ENCODE measurements at regions not wholly inside any gene's neighbourhood (a gene's known extent, or its start where the extent isn't known, plus 50 kb on each side); places are given as distances from the start of the nearest gene placed in this dataset.
A peak's percentile ranks its signal among the peaks of the same experiment; 100 is the strongest.

- no peak for DNase-seq (ENCODE audit: low spot score in 2 of 2)
- Histone ChIP-seq H3K27ac (peak overlapping the region; percentile 48 to 61), H3K27me3 (peaks cover 0 to 18% of the 10 kb centered on the region in 2 donors), H3K4me3 (peak overlapping the region in 1 of 3 donors; percentile 44), H3K4me1 (no peaks in the 10 kb centered on the region), H3K9me3 (peaks cover 0 to 4% of the 10 kb centered on the region in 2 donors), H3K36me3 (no peaks in the 10 kb centered on the region)
- intact Hi-C loops (cut with DNase I; ENCODE audit: low total_unique reads): no loop called here
- no peak for TF ChIP-seq CTCF (IDR thresholded peaks at IDR 0.05)
- no peak for TF ChIP-seq POLR2AphosphoS5 (IDR thresholded peaks at IDR 0.05)
- no peak for TF ChIP-seq POLR2A (IDR thresholded peaks at IDR 0.05)
Observed at GRCh38 chrX:13248867-13249486, 70.9 kb downstream of the ATXN3L start.

GRCh38 chrX:13239272-13239671 is 80.6 kb downstream of the ATXN3L start:
- DNase-seq (ENCODE audit: low spot score in 2 of 2): no peak
- Histone ChIP-seq H3K4me3 (no peak overlapping the region), H3K27me3 (peaks cover 0 to 52% of the 10 kb centered on the region in 2 donors), H3K36me3 (no peaks in the 10 kb centered on the region), H3K4me1 (no peaks in the 10 kb centered on the region), H3K27ac (no peak overlapping the region), H3K9me3 (no peaks in the 10 kb centered on the region)
- TF ChIP-seq POLR2A (IDR thresholded peaks at IDR 0.05) (no peak), CTCF (IDR thresholded peaks at IDR 0.05) (no peak), POLR2AphosphoS5 (IDR thresholded peaks at IDR 0.05) (no peak)
- intact Hi-C loops (cut with DNase I; ENCODE audit: low total_unique reads): no loop called here

- Histone ChIP-seq H3K27ac (no peak overlapping the region), H3K9me3 (no peaks in the 10 kb centered on the region), H3K4me1 (no peaks in the 10 kb centered on the region), H3K27me3 (peaks cover 0 to 48% of the 10 kb centered on the region in 2 donors), H3K36me3 (no peaks in the 10 kb centered on the region), H3K4me3 (no peak overlapping the region)
- intact Hi-C loops (cut with DNase I; ENCODE audit: low total_unique reads): no loop called here
- TF ChIP-seq CTCF (IDR thresholded peaks at IDR 0.05): no peak
- TF ChIP-seq POLR2A (IDR thresholded peaks at IDR 0.05): no peak
- no peak for TF ChIP-seq POLR2AphosphoS5 (IDR thresholded peaks at IDR 0.05)
- DNase-seq (ENCODE audit: low spot score in 2 of 2): no peak
Observed at GRCh38 chrX:13235930-13236329, 83.9 kb downstream of the ATXN3L start.

GRCh38 chrX:13232484-13232883 is 87.4 kb downstream of the ATXN3L start:
- no peaks in the 10 kb centered on the region for H3K9me3 ChIP-seq
- peaks cover 0 to 22% of the 10 kb centered on the region in 2 donors for H3K27me3 ChIP-seq
- H3K36me3 ChIP-seq: no peaks in the 10 kb centered on the region
- TF ChIP-seq CTCF (IDR thresholded peaks at IDR 0.05): no peak
- no peak for TF ChIP-seq POLR2A (IDR thresholded peaks at IDR 0.05)
- TF ChIP-seq POLR2AphosphoS5 (IDR thresholded peaks at IDR 0.05): no peak
- H3K27ac ChIP-seq: no peak overlapping the region
- no peak overlapping the region for H3K4me3 ChIP-seq
- no peak for DNase-seq (ENCODE audit: low spot score in 2 of 2)
- no peaks in the 10 kb centered on the region for H3K4me1 ChIP-seq
- intact Hi-C loops (cut with DNase I; ENCODE audit: low total_unique reads): loop anchor here (2.0 kb wide), 1 partner anchor 14 kb away; no protein-coding TSS in a partner anchor

GRCh38 chrX:13226214-13226613 is 93.6 kb downstream of the ATXN3L start:
- DNase-seq (ENCODE audit: low spot score in 2 of 2): no peak
- intact Hi-C loops (cut with DNase I; ENCODE audit: low total_unique reads): no loop called here
- H3K27me3 ChIP-seq: peaks cover 0 to 34% of the 10 kb centered on the region in 2 donors

More at GRCh38 chrX:13226214-13226613, 93.6 kb downstream of the ATXN3L start:
- Histone ChIP-seq H3K4me3 (no peak overlapping the region), H3K4me1 (no peaks in the 10 kb centered on the region), H3K36me3 (no peaks in the 10 kb centered on the region), H3K27ac (no peak overlapping the region), H3K9me3 (no peaks in the 10 kb centered on the region)
- no peak for TF ChIP-seq POLR2A (IDR thresholded peaks at IDR 0.05)
